GM19468 (cell line): ENCODE measurements at regions not wholly inside any gene's neighbourhood (a gene's known extent, or its start where the extent isn't known, plus 50 kb on each side); places are given as distances from the start of the nearest gene placed in this dataset.

Source experiments
- ATAC-seq: cut with Tn5 transposase; IDR thresholded peaks from one replicate; pipeline ENCODE4 v1.9.1; 2021; ENCODE audit warnings: mild to moderate bottlenecking, moderate library complexity, moderate number of reproducible peaks; ENCODE audit not compliant: unreplicated experiment; ENCODE audit errors: extremely low read depth

GRCh38 chr10:130720235-130720634 is 584.0 kb downstream of the GLRX3 start:
- no peak for ATAC-seq

GRCh38 chr10:130721971-130722370 is 585.8 kb downstream of the GLRX3 start:
- no peak for ATAC-seq

GRCh38 chr10:130723704-130724103 is 587.5 kb downstream of the GLRX3 start:
- ATAC-seq: no peak

GRCh38 chr10:130725474-130725970 is 586.0 kb downstream of the TCERG1L start:
- no peak for ATAC-seq

GRCh38 chr10:130726996-130727725 is 584.4 kb downstream of the TCERG1L start:
- ATAC-seq: no peak

GRCh38 chr10:130727766-130728490 is 583.6 kb downstream of the TCERG1L start:
- ATAC-seq: no peak

GRCh38 chr10:130728531-130729215 is 582.8 kb downstream of the TCERG1L start:
- ATAC-seq: no peak

GRCh38 chr10:130729876-130730275 is 581.6 kb downstream of the TCERG1L start:
- ATAC-seq: no peak

GRCh38 chr10:130737186-130737585 is 574.3 kb downstream of the TCERG1L start:
- ATAC-seq: no peak

GRCh38 chr10:130737621-130738020 is 573.9 kb downstream of the TCERG1L start:
- no peak for ATAC-seq

GRCh38 chr10:130739016-130739756 is 572.3 kb downstream of the TCERG1L start:
- ATAC-seq: no peak

GRCh38 chr10:130739757-130740145 is 571.8 kb downstream of the TCERG1L start:
- ATAC-seq: no peak

- no peak for ATAC-seq
Observed at GRCh38 chr10:130740166-130740565, 571.4 kb downstream of the TCERG1L start.

- ATAC-seq: no peak
Observed at GRCh38 chr10:130740915-130741750, 570.4 kb downstream of the TCERG1L start.

- ATAC-seq: no peak
Observed at GRCh38 chr10:130741901-130742855, 569.3 kb downstream of the TCERG1L start.

- no peak for ATAC-seq
Observed at GRCh38 chr10:130742941-130743675, 568.4 kb downstream of the TCERG1L start.

- ATAC-seq: no peak
Observed at GRCh38 chr10:130743751-130744271, 567.7 kb downstream of the TCERG1L start.
